Activated naive CD4-positive, alpha-beta T cell treated with Interleukin-2 at 50 U/mL for 16 hours (primary cell): ENCODE measurements at regions not wholly inside any gene's neighbourhood (a gene's known extent, or its start where the extent isn't known, plus 50 kb on each side); places are given as distances from the start of the nearest gene placed in this dataset.

Experiments used
- DNase-seq: peaks from one replicate; pipeline ENCODE4 v3.0.0-alpha.2; 2020

GRCh38 chrX:42149765-42150164 lies 226.4 kb upstream of the CASK start:
- no peak for DNase-seq

DNA sequence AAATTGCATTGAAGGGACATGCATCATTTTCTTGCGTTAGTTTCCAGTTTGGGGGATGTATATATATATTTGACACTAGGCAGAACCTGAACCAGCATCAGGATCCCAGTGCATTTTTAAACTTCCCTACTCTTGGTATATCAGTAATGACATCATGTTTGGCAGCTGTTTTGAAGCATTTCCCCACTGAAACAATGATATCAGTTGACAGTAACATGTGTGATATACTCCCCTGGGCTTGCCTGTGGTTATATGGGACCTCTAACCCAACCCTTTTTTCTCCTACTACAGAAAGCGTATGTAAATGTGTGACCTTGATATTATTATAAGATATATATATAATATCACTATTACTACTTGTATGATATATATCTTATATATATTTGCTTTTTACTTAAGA lies 225.9 kb upstream of the CASK start:
- no peak for DNase-seq

DNA sequence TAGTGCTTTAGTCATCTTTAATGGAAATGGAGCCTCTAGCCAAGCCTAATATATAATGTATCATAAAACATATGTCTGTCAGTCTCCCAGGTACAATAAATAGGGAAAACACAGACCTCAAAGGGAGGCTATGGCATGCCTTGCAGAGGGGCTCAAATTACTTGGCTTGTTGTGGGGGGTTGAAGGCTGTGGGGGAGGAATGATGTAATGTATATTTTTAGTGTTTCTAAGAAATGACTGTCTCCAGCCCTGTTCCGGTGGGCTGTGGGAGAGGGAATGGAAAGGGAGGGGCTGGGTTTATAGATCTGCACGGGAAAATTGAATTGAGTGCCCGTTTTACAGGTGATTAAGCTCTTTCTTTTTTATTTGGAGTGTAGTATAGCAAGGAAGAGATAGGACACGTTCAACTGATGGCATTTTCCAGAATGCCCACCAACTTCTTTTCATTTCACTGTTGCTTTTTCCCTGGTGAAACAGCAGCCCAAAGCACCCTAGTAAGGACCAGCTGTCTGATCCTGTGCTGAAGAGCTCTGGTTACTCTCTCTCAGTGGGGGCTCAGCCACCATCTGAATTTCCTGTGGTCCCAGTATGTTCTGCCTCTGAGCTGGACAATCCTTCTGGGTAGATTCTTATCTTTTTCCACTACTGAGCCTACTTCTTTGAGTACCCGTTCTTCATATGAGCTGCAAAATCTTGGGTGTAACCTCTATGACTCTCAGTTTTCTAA lies 220.7 kb upstream of the CASK start:
- DNase-seq: no peak

DNA sequence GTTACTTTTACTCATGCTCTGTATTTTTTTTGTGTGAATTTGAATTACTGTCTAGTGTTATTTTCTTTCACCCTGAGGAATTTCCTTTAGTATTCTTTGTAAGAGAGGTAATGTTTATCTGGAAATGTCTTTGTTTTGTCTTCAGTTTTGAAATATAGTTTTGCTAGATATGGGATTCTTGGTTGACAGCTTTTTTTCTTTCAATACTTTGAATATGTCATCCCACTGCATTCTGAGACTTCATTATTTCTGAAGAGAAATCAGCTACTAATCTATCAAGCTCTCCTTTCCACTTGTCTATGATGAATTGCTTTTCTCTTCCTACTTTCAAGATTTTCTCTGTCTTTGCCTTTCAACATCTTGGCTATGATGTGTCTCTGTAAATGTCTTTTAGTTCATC lies 217.0 kb upstream of the CASK start:
- DNase-seq: no peak

GRCh38 chrX:42135583-42136228 lies 212.4 kb upstream of the CASK start:
- no peak for DNase-seq

DNA sequence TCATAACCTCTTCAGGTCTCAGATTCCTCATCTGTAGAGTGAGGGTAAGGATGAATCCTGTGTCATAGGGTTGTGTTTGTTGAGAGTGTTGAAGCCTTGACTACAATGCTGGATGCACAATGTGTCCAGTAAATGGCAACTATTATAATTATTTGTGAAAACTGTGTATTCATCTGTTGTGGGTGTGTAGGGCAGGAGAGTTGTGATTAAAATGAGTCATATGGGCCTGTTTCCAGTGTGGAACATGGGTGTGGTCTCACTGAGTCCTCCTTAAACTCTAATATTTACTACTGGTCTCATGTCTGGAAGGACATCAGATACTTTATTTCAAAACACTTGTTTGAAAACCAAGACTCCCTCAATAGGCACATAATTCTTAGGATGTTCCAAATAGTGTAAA lies 208.5 kb upstream of the CASK start:
- DNase-seq: no peak

DNA sequence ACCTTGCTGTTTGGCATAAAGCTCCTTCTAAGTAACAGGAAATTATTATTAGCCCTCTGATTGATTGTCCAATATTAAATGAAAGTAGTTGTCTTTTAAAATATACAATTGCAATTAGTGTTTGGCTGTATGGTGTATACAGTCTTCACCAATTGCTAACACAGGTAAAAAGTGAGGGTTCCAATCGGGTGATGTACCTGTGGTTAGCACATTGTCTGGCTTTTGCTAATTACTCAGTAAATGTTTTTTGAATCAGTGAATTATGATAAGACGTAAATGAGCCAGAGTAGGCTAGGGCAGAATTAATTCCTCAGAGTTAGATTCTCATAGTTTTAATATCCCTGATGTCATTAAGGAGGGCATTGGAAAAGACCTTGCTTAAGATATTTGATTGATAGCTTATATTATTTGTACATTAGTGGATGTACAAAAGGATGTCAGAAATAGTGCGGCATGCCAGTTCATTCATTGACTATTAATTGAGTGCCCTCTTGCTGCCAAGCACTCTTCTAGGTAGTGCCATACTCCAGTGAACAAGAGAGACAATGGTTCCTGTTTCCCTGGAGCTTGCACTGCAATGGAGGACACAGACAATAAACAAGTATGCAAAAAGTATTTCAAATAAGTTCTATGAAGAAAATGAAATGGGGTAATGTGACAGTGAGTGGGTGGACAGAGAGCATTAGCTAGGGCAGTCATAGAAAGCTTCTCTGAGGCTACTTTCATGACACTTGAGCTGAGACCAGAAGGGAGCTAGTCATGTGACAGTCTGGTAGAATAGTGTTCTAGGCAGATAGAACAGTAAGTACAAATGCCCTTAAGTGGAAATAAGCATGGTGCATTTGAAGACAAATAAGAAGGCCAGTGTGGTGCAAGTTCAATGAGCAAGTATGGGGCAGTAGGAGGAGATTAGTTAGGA lies 205.9 kb upstream of the CASK start:
- no peak for DNase-seq

DNA sequence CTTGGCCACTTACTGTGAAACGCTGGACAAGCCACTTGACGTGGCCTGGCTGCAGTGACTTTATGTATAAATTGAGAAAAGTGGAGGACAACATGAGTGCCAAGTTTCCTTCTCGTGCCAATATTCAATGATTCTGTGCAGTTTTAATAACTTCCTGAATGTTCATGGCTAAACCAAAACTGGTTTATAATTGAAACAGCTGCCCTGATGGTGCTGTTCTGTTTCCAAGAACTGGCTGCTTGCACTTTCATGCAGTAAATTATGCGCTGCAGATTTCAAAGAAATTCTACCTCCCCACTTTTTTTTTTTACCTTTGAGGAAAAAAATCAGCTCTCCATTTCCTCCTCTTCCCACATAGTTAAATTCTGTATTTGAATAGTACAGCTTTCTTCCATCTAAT lies 205.2 kb upstream of the CASK start:
- DNase-seq: no peak

DNA sequence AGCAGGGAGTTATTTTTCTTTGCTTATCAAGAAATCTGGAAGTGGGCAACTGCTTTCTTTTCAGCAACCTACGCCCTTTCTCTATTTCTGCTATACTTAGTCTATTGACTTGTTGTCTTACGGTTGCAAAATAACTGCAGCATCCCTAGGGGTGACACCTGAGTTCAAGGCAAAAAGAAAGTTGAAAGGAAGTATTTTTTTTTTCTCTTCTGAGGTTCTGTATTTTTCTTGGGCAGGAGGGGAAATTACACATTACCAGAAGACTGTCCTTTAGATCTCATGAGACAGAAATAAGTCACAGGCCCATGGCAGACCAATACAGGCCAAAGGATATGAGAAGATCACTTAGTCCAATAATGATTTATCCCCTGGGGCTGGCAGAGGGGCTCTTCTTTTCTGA lies 204.7 kb upstream of the CASK start:
- no peak for DNase-seq

DNA sequence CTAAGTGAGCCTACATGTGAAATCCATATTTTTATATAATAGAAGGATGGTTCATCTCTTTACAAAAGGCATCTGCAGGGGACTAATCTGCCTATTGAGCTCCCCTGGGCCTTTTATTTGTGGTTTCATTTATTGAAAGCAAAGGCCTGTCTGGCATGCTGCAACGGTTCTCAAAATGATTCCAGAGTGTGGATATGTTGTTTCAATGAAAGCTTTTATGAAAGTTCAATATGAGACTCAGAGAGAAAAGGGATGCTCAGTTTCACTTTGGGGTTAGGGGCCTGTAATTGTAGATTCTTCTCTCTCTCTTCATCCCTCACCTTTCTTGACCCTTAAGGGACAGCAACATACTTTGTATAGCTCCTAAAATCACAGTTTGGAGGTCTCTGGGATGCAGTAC lies 204.2 kb upstream of the CASK start:
- DNase-seq: no peak

DNA sequence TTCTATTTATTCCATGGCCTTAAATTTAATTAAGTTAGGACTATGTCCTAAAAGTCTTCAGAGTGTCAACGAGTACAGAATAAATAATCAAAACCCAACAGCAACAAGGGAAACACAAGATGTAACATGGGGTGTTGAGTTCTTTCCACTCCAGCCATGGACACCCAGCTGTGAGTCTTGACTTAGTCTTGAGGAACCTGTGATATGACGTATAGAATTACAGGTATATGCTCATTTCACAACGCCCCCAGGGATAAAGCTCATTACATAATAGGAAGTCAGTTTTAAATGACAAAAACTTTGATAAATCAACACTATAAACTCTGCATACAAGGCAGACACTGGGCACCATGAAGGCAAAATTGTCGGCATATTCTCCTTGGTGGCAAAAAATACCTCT lies 200.0 kb upstream of the CASK start:
- DNase-seq: no peak

- DNase-seq: no peak
Observed at GRCh38 chrX:42119076-42119475, 195.7 kb upstream of the CASK start.

- DNase-seq: no peak
Observed at GRCh38 chrX:42117318-42117717, 194.0 kb upstream of the CASK start.

DNA sequence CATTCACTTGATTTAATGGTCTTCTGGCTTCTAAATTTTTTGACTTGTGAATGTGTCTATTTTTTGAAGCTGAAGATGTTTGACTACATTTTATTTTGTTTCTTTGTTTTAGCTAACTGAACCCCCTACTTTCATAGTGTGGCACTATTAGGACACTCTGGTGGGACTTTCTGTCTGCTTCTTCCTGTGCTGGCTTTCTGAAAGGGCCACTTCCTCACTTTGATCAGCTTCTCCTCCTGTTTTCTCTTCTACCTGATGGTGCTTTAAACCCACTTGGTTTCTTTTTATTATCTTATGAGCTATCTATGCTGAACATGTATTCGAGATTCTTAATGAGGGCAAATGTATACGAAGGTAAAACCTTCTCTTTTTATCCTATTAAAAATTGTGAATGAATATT lies 186.1 kb upstream of the CASK start:
- DNase-seq: no peak

- peak; percentile 39 for DNase-seq
Observed at GRCh38 chrX:42107495-42108488, 184.4 kb upstream of the CASK start.

DNA sequence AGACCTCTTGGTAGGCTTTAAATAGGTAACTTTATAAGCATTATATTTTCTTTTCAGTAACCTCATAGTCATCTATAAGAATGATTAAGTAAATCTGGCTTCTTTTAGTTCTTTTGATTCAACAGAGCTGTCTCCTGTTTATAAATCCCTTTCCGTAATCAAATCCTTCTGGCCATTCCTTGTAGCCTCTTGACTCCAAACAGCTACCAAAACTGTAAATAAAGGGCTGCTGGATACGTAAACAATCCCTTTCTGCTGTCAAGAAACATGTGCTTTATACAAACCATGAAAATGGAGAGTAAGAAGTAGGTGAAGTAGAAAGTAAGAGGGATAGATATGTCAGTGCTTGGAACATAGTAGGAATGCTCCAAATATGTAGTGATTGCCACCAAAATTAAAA lies 183.2 kb upstream of the CASK start:
- DNase-seq: no peak

GRCh38 chrX:42102586-42103282 lies 179.4 kb upstream of the CASK start:
- DNase-seq: no peak

- DNase-seq: no peak
Observed at GRCh38 chrX:42098900-42099299, 175.5 kb upstream of the CASK start.

DNA sequence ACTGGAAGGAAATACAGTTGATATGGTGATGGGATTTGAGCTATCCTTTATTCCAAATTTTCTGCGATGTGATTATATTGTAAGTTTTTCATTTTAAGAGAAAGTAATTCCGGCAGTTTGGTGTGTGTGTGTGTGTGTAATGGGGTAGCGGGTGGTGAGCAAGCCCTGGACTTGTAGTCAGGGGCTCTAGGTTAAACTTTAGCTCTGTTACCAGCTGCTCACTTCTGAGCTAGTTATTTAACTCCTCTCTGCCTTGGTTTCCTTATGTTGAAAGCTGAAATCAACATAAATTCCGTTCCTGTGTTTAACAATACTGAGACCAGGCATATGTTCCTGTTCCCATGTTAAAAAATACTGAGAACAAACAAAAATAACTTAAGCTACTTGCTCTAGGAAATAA lies 174.1 kb upstream of the CASK start:
- no peak for DNase-seq

DNA sequence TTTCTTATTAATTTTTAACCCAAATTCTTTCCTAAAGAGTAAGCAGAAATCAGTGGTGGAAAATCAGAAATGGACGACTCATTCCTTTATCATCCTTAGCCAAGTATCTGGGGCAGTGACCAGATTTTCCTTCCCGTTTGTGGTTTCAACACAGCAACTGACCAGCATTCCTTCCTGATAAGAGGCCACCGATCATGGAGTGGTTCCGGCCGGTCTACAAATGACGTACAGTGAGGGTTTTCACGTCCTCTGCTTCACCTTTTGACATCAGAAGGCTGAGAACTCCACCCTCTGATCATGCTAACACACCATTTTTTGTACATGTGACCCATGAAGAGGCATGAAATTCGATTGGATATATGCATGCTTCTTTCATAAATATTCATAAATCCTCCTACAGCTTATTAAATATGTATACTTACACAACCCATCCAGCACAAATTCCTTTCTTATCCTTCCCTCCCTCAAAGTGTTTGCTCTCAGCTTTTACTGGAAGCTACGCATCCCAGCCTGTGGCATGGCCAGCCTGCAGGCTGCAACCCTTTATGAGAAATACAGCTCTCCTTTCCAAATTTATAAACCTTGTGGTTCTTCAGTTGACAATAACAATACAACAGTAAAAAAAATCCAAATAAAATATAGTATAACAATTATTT lies 173.0 kb upstream of the CASK start:
- DNase-seq: no peak

DNA sequence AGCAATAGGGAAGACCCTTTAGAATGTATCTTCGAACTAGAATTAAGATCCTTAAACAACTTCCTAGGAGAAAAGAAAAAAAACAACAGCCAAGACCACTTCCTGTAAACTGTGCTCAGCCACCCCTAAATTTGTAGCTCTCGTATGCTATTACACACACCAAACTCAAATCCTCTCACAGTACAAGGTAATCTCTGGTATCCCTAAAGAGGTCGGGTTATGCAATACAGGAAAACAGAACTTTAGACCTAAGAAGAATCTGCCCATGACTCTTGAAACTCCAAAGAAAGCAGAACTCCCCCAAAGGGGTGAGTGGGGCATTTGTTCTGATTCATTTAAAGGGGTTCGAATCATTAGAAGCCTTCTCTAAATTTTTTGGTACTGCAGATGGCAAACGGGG lies 170.9 kb upstream of the CASK start:
- no peak for DNase-seq
